ENCODE measurements at regions not wholly inside any gene's neighbourhood (a gene's known extent, or its start where the extent isn't known, plus 50 kb on each side); places are given as distances from the start of the nearest gene placed in this dataset.

- no peak for DNase-seq
Measured at GRCh38 chr1:234724516-234725176, 114.7 kb upstream of the IRF2BP2 start.

- peak; percentile 87 for DNase-seq
Measured at GRCh38 chr1:234722904-234723720, 113.1 kb upstream of the IRF2BP2 start.

- no peak for DNase-seq
Measured at GRCh38 chr1:234722270-234722704, 112.3 kb upstream of the IRF2BP2 start.

GRCh38 chr1:234721476-234722269 lies 111.7 kb upstream of the IRF2BP2 start:
- peak; percentile 77 for DNase-seq

GRCh38 chr1:234720709-234721441 lies 110.9 kb upstream of the IRF2BP2 start:
- DNase-seq, result no peak

- no peak for DNase-seq
Measured at GRCh38 chr1:234719454-234720251, 109.7 kb upstream of the IRF2BP2 start.

- no peak for DNase-seq
Measured at GRCh38 chr1:234718496-234719453, 108.8 kb upstream of the IRF2BP2 start.

- DNase-seq, result no peak
Measured at GRCh38 chr1:234716908-234717375, 107.0 kb upstream of the IRF2BP2 start.

- DNase-seq, result no peak
Measured at GRCh38 chr1:234715252-234716014, 105.5 kb upstream of the IRF2BP2 start.

GRCh38 chr1:234713859-234714258 lies 103.9 kb upstream of the IRF2BP2 start:
- DNase-seq, result no peak

- DNase-seq, result no peak
Measured at GRCh38 chr1:234713440-234713839, 103.5 kb upstream of the IRF2BP2 start.

- no peak for DNase-seq
Measured at GRCh38 chr1:234712891-234713305, 102.9 kb upstream of the IRF2BP2 start.

- DNase-seq, result peak; percentile 25
Measured at GRCh38 chr1:234710936-234711724, 101.2 kb upstream of the IRF2BP2 start.

- DNase-seq, result no peak
Measured at GRCh38 chr1:234710381-234710780, 100.4 kb upstream of the IRF2BP2 start.

- DNase-seq, result no peak
Measured at GRCh38 chr1:234709473-234710228, 99.7 kb upstream of the IRF2BP2 start.

GRCh38 chr1:234708700-234709395 lies 98.9 kb upstream of the IRF2BP2 start:
- DNase-seq, result peak; percentile 41

- DNase-seq, result peak; percentile 47
Measured at GRCh38 chr1:234707641-234708040, 97.7 kb upstream of the IRF2BP2 start.

Data from EL (cell line).